G401 (cell line): ENCODE measurements at regions not wholly inside any gene's neighbourhood (a gene's known extent, or its start where the extent isn't known, plus 50 kb on each side); places are given as distances from the start of the nearest gene placed in this dataset.
A peak's percentile ranks its signal among the peaks of the same experiment; 100 is the strongest.

Experiments used
- DNase-seq: peaks from one replicate; pipeline ENCODE4 v3.0.0-alpha.2; 2015; ENCODE audit warnings: low spot score
- in situ Hi-C: cut with HindIII; loops from 2 replicates; pipeline ENCODE4 v1.10.0; 2016; ENCODE audit warnings: low sequenced_read_pairs, mixed read lengths

GRCh38 chr4:3850128-3850527 is 83.9 kb downstream of the ADRA2C start:
- in situ Hi-C loops: no loop called here
- no peak for DNase-seq

- in situ Hi-C loops: no loop called here
- DNase-seq: no peak
Measured at GRCh38 chr4:3851211-3851610, 85.0 kb downstream of the ADRA2C start.

- in situ Hi-C loops: no loop called here
- DNase-seq: peak; percentile 75
Measured at GRCh38 chr4:3851881-3852280, 85.7 kb downstream of the ADRA2C start.

GRCh38 chr4:3852309-3852708 is 86.1 kb downstream of the ADRA2C start:
- DNase-seq: no peak

GRCh38 chr4:3852711-3853110 is 86.5 kb downstream of the ADRA2C start:
- in situ Hi-C loops: no loop called here
- DNase-seq: no peak

More at GRCh38 chr4:3852309-3852708, 86.1 kb downstream of the ADRA2C start:
- in situ Hi-C loops: no loop called here

- in situ Hi-C loops: no loop called here
- DNase-seq: no peak
Measured at GRCh38 chr4:3853388-3854035, 87.3 kb downstream of the ADRA2C start.

GRCh38 chr4:3854661-3855060 is 88.5 kb downstream of the ADRA2C start:
- DNase-seq: no peak
- in situ Hi-C loops: no loop called here

GRCh38 chr4:3855646-3856045 is 89.5 kb downstream of the ADRA2C start:
- in situ Hi-C loops: no loop called here
- no peak for DNase-seq

- DNase-seq: no peak
- in situ Hi-C loops: no loop called here
Measured at GRCh38 chr4:3856604-3857204, 90.5 kb downstream of the ADRA2C start.

- no peak for DNase-seq
- in situ Hi-C loops: no loop called here
Measured at GRCh38 chr4:3857269-3857926, 91.2 kb downstream of the ADRA2C start.

- in situ Hi-C loops: no loop called here
- DNase-seq: no peak
Measured at GRCh38 chr4:3858046-3858730, 92.0 kb downstream of the ADRA2C start.

- in situ Hi-C loops: no loop called here
- no peak for DNase-seq
Measured at GRCh38 chr4:3858765-3859388, 92.7 kb downstream of the ADRA2C start.

GRCh38 chr4:3859571-3859970 is 93.4 kb downstream of the ADRA2C start:
- DNase-seq: no peak
- in situ Hi-C loops: no loop called here

- in situ Hi-C loops: no loop called here
Measured at GRCh38 chr4:3860061-3860912, 94.1 kb downstream of the ADRA2C start.

GRCh38 chr4:3860913-3861636 is 94.9 kb downstream of the ADRA2C start:
- in situ Hi-C loops: no loop called here
- no peak for DNase-seq

More at GRCh38 chr4:3860061-3860912, 94.1 kb downstream of the ADRA2C start:
- no peak for DNase-seq

- DNase-seq: no peak
- in situ Hi-C loops: no loop called here
Measured at GRCh38 chr4:3861720-3862639, 95.8 kb downstream of the ADRA2C start.
